CD4-positive, alpha-beta T cell (primary cell): ENCODE measurements at regions not wholly inside any gene's neighbourhood (a gene's known extent, or its start where the extent isn't known, plus 50 kb on each side); places are given as distances from the start of the nearest gene placed in this dataset.
A peak's percentile ranks its signal among the peaks of the same experiment; 100 is the strongest.
"Not testable (repeated sequence)": the region's sequence is repeated elsewhere in the genome, so short reads cannot be mapped to it uniquely, and the experiment has no call there.

ENCODE experiments used
- ATAC-seq: fragments of 200-7000 bp; cut with Tn5 transposase; one replicate; pipeline ENCODE4 v1.10.0; 2022; ENCODE audit warnings: mild to moderate bottlenecking; ENCODE audit not compliant: poor library complexity
- CTCF ChIA-PET: fragments of 350-600 bp; sonication (Branson Sonifier 250); formaldehyde crosslinking; loops from one replicate; lab custom pipeline; 2021; ENCODE audit warnings: antibody characterized with exemption, inconsistent platforms; lab: Charles Lee
- POLR2A ChIA-PET: fragments of 350-600 bp; sonication (Branson Sonifier 250); formaldehyde crosslinking; loops from one replicate; lab custom pipeline; 2021; ENCODE audit warnings: antibody characterized with exemption, inconsistent platforms; lab: Charles Lee
- DNase-seq, 14 experiments: peaks; one replicate each; pipeline ENCODE4 v3.0.0-alpha.2; 2013 to 2020; ENCODE audit warnings: mixed read lengths in 2 of 14
- H3K27ac ChIP-seq, 2 donors: one replicate each; pipeline versions ENCODE4 v1.5.1 to v1.7.0; 2013; ENCODE audit warnings: low read length in 2 of 2, low read depth in 1 of 2, mild to moderate bottlenecking in 1 of 2
- H3K27me3 ChIP-seq, 2 experiments: 1 replicate in 1 of 2; 2 replicates in 1 of 2; pipeline versions ENCODE4 v1.6.1 to v1.7.0; 2013; ENCODE audit warnings: low read length in 2 of 2, control low read depth in 1 of 2, mild to moderate bottlenecking in 1 of 2, moderate library complexity in 1 of 2; ENCODE audit not compliant: insufficient read depth in 2 of 2, control insufficient read depth in 1 of 2
- H3K36me3 ChIP-seq: one replicate; pipeline ENCODE4 v1.6.1; 2013; ENCODE audit warnings: low read length, control low read depth; ENCODE audit not compliant: insufficient read depth
- H3K4me1 ChIP-seq: one replicate; pipeline ENCODE4 v1.6.1; 2013; ENCODE audit warnings: low read length, control low read depth; ENCODE audit not compliant: insufficient read depth
- H3K4me3 ChIP-seq: one replicate; pipeline ENCODE4 v1.5.1; 2013; ENCODE audit warnings: mild to moderate bottlenecking, low read length, moderate library complexity
- H3K9me3 ChIP-seq, 2 experiments: 1 replicate in 1 of 2; 2 replicates in 1 of 2; pipeline versions ENCODE4 v1.6.1 to v1.7.0; 2013; ENCODE audit warnings: low read length in 2 of 2, mild to moderate bottlenecking in 2 of 2, control low read depth in 1 of 2, moderate library complexity in 1 of 2; ENCODE audit not compliant: control insufficient read depth in 1 of 2, insufficient read depth in 1 of 2
- H3K27ac Mint-ChIP-seq: one replicate; pipeline ENCODE4 v1.8.0; 2020; ENCODE audit warnings: mixed read lengths
- H3K27me3 Mint-ChIP-seq: one replicate; pipeline ENCODE4 v1.8.0; 2021; ENCODE audit warnings: mixed read lengths
- H3K36me3 Mint-ChIP-seq: one replicate; pipeline ENCODE4 v1.8.0; 2021; ENCODE audit warnings: low read depth, mixed read lengths
- H3K4me1 Mint-ChIP-seq: one replicate; pipeline ENCODE4 v1.8.0; 2021; ENCODE audit warnings: low read depth, mixed read lengths
- H3K4me3 Mint-ChIP-seq: one replicate; pipeline ENCODE4 v1.8.0; 2020; ENCODE audit warnings: mild to moderate bottlenecking, mixed read lengths
- H3K9me3 Mint-ChIP-seq: one replicate; pipeline ENCODE4 v1.8.0; 2020; ENCODE audit warnings: mixed read lengths
- intact Hi-C, 2 experiments: fragments of 100-400 bp; cut with DNase I in 1 of 2; cut with micrococcal nuclease in 1 of 2; formaldehyde crosslinking; loops; one replicate each; pipeline versions ENCODE4 v1.15.1 to v1.9.0; 2023 to 2025; cut with DNase I, micrococcal nuclease

DNA sequence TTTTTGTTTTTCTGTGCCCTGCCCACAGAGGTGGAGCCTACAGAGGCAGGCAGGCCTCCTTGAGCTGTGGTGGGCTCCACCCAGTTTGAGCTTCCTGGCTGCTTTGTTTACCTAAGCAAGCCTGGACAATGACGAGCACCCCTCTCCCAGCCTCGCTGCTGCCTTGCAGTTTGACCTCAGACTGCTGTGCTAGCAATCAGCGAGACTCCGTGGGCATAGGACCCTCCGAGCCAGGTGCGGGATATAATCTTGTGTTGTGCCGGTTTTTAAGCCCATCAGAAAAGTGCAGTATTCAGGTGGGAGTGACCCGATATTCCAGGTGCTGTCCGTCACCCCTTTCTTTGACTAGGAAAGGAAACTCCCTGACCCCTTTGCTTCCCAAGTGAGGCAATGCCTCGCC lies 786.1 kb downstream of the OR4C45 start:
- peak in 1 of 14 experiments; percentile 1 for DNase-seq
- H3K36me3 ChIP-seq, H3K4me3 ChIP-seq, H3K36me3 Mint-ChIP-seq, H3K9me3 Mint-ChIP-seq, intact Hi-C loops, ATAC-seq, H3K27me3 Mint-ChIP-seq, POLR2A ChIA-PET, H3K4me3 Mint-ChIP-seq, H3K27me3 ChIP-seq, H3K27ac ChIP-seq, H3K4me1 ChIP-seq, H3K4me1 Mint-ChIP-seq, H3K9me3 ChIP-seq, CTCF ChIA-PET, H3K27ac Mint-ChIP-seq: not testable (repeated sequence)
